Left lobe of liver (tissue), 2 donors: ENCODE measurements at regions not wholly inside any gene's neighbourhood (a gene's known extent, or its start where the extent isn't known, plus 50 kb on each side); places are given as distances from the start of the nearest gene placed in this dataset.
"Not testable (repeated sequence)": the region's sequence is repeated elsewhere in the genome, so short reads cannot be mapped to it uniquely, and the experiment has no call there.

Experiments used
- ATAC-seq: fragments of 200-7000 bp; cut with Tn5 transposase; one replicate; pipeline ENCODE4 v1.9.1; 2020; ENCODE audit warnings: mild to moderate bottlenecking, moderate library complexity
- DNase-seq: peaks from one replicate; pipeline ENCODE4 v3.0.0-alpha.2; 2020; ENCODE audit warnings: low spot score
- donor health status: DM: no; HTN: no; CAD: no; lungs with moderate emphysema.
- donor health status: DM: no; HTN: yes; CAD: no.

DNA sequence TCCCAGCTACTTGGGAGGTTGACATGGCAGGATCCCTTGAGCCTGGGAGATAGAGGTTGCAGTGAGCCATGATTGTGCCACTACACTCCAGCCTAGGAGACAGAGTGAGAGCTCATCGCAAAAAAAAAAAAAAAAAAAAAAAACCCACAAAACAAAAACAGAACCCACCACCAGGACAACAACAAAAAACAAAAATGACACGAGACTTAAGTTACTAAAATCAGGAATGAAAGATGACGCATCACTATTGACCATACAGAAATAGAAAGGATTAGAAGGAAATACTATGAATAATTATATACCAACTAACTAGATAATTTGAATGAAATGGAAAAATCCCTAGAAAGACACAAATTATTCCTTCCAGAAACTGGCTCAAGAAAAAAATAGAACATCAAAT, 432.4 kb upstream of the PMFBP1 start:
- no peak for ATAC-seq
- DNase-seq = no peak

DNA sequence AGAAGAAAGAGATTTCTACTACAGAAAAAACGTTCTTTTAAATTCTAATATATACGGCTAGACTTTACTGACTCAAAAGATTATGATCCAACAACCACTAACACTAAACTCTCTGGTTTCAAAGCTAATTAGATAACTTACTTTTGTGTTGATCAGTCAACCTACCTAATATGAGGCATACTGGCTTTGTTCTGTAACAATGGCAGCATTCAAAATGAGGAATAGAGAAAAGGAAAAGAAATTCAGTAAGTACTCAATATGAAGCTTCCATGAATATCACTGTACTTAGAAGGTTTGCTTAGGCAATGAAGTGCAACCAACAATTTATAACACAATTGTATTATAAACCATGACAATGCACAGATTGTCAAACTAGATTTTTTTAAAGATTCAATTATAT, 430.5 kb upstream of the PMFBP1 start:
- ATAC-seq (no peak), DNase-seq (no peak)

DNA sequence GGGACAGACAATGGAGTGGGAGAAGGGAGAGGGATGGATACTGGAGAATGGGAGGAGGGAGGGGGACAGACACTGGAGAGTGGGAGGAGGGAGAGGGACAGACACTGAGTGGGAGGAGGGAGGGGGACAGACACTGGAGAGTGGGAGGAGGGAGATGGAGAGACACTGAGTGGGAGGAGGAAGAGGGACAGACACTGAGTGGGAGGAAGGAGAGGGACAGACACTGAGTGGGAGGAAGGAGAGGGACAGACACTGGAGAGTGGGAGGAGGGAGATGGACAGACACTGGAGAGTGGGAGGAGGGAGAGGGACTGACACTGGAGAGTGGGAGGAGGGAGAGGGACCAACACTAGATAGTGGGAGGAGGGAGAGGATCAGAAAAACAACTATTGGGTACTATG, 426.7 kb upstream of the PMFBP1 start:
- DNase-seq (no peak), ATAC-seq (no peak)

GRCh38 chr16:72597938-72598337, 426.0 kb upstream of the PMFBP1 start:
- ATAC-seq = no peak

GRCh38 chr16:72596373-72596772, 424.4 kb upstream of the PMFBP1 start:
- DNase-seq (no peak), ATAC-seq (no peak)

More at GRCh38 chr16:72597938-72598337, 426.0 kb upstream of the PMFBP1 start:
- DNase-seq = no peak

GRCh38 chr16:72590151-72590937, 418.4 kb upstream of the PMFBP1 start:
- DNase-seq (no peak), ATAC-seq (no peak)

DNA sequence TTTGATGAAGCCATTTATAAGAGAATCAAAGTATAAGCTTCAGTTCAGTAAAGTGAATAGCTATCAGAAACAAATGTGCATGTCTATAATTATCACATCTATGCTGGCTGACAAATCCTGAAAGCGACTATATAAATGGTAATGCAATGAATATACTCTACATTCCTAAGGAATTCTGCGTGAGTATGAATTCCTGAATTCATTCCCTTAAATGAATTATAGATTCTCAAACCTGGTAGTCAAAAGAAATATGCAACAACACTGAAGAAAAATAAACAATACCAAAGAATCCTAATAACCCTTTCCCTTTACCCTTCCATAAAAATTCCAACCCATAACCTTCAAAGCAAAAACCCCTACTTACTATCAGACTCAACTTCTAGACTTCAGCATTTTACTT, 416.6 kb upstream of the PMFBP1 start:
- ATAC-seq = no peak

DNA sequence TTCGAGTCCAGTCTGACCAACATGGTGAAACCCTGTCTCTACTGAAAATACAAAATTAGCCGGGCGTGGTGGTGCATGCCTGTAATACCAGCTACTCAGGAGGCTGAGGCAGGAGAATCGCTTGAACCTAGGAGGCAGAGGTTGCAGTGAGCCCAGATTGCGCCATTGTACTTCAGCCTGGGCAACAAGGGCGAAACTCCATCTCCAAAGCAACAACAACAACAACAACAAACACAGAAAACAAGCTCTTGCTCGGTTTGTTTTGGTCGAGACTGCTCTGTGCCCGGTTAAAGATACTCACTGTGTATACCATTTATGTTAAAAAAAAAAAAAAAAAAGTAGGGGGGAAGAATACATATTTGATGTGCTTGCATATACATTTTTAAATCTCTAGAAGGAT, 406.1 kb upstream of the PMFBP1 start:
- DNase-seq, ATAC-seq: not testable (repeated sequence)

More for the DNA sequence above, 416.6 kb upstream of the PMFBP1 start:
- DNase-seq = no peak

DNA sequence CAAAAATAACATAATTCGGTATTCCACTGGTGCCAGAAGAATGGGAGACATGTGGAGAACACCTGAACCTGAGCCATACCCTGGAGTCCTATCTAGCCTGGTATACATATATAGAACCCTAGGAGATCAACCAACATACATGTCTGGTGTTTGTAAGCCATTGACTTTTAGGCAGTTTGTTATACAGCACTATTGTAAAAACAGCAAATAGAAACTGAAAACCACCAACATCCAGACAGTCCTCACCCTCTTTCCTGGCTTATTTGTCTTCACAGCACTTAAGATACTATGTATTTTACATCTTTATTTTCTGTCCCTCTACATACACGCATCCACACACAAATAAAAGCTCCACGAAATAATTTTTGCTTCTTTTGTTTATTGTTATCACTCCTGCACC, 404.2 kb upstream of the PMFBP1 start:
- ATAC-seq (no peak), DNase-seq (no peak)

- ATAC-seq = no peak
- DNase-seq = no peak
Measured at GRCh38 chr16:72569677-72570076, 397.7 kb upstream of the PMFBP1 start.

- DNase-seq = no peak
- ATAC-seq = no peak
Measured at GRCh38 chr16:72568502-72568901, 396.5 kb upstream of the PMFBP1 start.

DNA sequence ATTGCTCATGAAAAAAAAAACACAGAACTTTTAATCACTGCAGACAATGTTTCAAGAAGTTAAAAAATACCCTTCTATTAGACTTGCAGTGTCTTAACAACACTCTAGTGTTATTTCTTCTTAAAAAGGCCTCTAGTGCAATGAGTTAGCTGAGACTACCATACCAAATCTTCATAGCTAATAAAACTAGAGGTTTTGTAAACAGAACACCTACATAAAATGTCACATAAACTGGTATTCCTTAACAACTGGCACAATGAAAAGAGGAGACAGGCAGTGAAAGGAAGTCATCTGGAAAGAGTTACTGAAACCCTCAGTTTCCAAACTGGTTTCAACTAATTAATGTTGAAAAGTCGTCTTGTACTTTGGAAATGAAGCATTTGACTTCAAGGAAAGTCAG, 394.2 kb upstream of the PMFBP1 start:
- no peak for ATAC-seq

DNA sequence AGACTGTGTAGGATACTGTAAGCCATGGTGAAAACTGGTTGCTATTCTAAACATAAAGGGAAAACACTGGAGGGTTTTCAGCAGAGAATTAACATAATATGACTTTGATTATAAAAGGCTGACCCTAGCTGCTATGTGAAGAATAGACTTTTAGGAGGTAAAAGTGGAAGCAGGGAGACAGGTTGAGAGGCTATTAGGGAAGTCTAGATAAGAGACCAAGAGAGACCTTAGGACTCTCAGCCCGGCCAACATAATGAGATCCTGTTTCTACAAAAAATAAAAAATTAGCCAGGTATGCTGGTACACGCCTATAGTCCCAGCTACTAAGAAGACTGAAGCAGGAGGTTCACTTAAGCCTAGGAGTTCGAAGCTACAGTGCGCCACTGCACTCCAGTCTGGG, 393.2 kb upstream of the PMFBP1 start:
- ATAC-seq = no peak
- no peak for DNase-seq

More for the DNA sequence above, 394.2 kb upstream of the PMFBP1 start:
- no peak for DNase-seq

DNA sequence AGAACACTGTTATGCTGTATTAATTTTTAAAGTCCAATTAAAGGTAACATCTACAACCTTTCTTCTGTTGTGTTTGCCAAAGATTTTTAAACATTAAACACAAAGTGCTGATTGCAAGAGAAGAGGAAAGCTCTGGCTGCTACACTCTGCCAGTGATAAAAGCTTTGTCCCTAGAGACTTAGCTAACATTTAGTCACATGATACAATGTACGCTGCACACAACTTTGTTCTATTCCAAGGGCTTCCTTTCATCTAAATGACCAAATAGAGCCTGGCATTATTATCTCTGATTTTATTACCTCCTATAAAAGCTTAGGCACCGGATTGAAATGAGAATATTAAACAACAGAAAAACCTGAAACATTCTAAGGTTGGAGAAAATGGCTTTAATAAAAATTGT, 388.7 kb upstream of the PMFBP1 start:
- ATAC-seq = peak; percentile 96

GRCh38 chr16:72558501-72558900, 386.5 kb upstream of the PMFBP1 start:
- no peak for DNase-seq
- ATAC-seq = no peak

More for the DNA sequence above, 388.7 kb upstream of the PMFBP1 start:
- DNase-seq = no peak

DNA sequence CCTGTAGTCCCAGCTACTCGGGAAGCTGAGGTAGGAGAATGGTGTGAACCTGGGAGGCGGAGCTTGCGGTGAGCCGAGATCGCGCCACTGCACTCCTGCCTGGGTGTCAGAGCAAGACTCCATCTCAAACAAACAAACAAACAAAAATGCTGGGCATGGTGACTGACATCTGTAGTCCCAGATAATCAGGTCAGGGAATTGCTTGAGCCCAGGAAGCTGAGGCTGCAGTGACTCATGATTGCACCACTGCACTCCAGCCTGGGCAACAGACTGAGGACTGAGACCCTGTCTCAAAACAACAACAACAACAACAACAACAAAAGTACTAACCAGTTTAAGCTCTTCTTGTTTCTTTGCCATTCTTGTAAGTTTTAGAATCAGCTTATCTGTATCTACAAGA, 383.0 kb upstream of the PMFBP1 start:
- no peak for DNase-seq
- ATAC-seq = no peak

DNA sequence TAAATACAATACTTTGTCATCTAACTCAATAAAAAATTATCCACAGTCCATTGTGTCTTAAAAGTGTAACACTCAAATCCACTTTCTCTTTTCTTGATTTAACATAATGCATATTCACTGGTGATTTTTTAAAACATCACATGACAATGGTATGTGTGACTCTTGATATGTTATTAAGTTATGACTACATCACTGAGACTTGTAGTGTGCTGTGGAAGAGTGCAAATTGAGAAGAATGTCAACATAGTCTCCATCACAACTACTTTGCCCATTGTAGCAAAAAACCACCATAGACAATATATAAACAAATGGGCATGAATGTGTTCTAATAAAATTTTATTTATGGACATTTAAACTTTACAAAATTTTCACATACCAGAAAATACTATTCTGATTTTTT, 380.7 kb upstream of the PMFBP1 start:
- DNase-seq (no peak), ATAC-seq (no peak)

- DNase-seq (no peak), ATAC-seq (no peak)
Measured at GRCh38 chr16:72551649-72552048, 379.7 kb upstream of the PMFBP1 start.

- no peak for ATAC-seq
- DNase-seq = no peak
Measured at GRCh38 chr16:72549878-72550277, 377.9 kb upstream of the PMFBP1 start.

- ATAC-seq (no peak), DNase-seq (no peak)
Measured at GRCh38 chr16:72542102-72542501, 370.1 kb upstream of the PMFBP1 start.

GRCh38 chr16:72537664-72538063, 365.7 kb upstream of the PMFBP1 start:
- ATAC-seq (no peak), DNase-seq (no peak)

- ATAC-seq (no peak), DNase-seq (no peak)
Measured at GRCh38 chr16:72536723-72537435, 364.9 kb upstream of the PMFBP1 start.
